SK-N-SH (cell line): ENCODE measurements at regions not wholly inside any gene's neighbourhood (a gene's known extent, or its start where the extent isn't known, plus 50 kb on each side); places are given as distances from the start of the nearest gene placed in this dataset.

Experiments used
- CTCF ChIA-PET: fragments of 300-600, 350-600 bp; formaldehyde crosslinking; extraction: SDS; loops from one replicate; lab custom pipeline; 2021; lab: Yijun Ruan, JAX
- POLR2A ChIA-PET: fragments of 350-600 bp; sonication (Branson Sonifier 250); formaldehyde crosslinking; extraction: SDS; loops from one replicate; lab custom pipeline; 2020; ENCODE audit warnings: antibody characterized with exemption, inconsistent platforms; lab: Yijun Ruan, JAX
- DNase-seq: peaks from one replicate; pipeline ENCODE4 v3.0.0; 2012
- H2AFZ ChIP-seq: fragments of 200-600 bp; sonication (generic); 2 replicates; pipeline ENCODE4 v1.8.1; 2016; ENCODE audit warnings: antibody characterized with exemption, mild to moderate bottlenecking, low read depth
- H3F3A ChIP-seq: fragments of 200-600 bp; sonication (generic); replicated peaks from 2 replicates; pipeline ENCODE3; 2016; ENCODE audit warnings: antibody characterized with exemption, mild to moderate bottlenecking; ENCODE audit not compliant: insufficient read depth
- H3K27ac ChIP-seq, 2 experiments: fragments of 200-500 bp in 1 of 2; fragments of 200-600 bp in 1 of 2; sonication (Bioruptor generic) in 1 of 2; sonication (generic), shearing (Covaris generic) in 1 of 2; 2 replicates each; pipeline versions ENCODE4 v1.5.1 to v1.6.1; 2014 to 2016; ENCODE audit warnings: low read depth in 2 of 2, inconsistent platforms in 1 of 2, low read length in 1 of 2, mild to moderate bottlenecking in 1 of 2, mixed read lengths in 1 of 2
- H3K27me3 ChIP-seq: fragments of 200-600 bp; sonication (generic), shearing (Covaris generic); 2 replicates; pipeline ENCODE4 v1.6.1; 2016; ENCODE audit warnings: mixed run types; ENCODE audit not compliant: insufficient read depth
- H3K36me3 ChIP-seq, 2 experiments: fragments of 200-500 bp in 1 of 2; fragments of 200-600 bp in 1 of 2; sonication (Bioruptor generic) in 1 of 2; sonication (generic) in 1 of 2; replicated peaks in 1 of 2; 2 replicates each; pipeline versions ENCODE3 to v1.5.1; 2014 to 2016; ENCODE audit warnings: low read length in 1 of 2, mild to moderate bottlenecking in 1 of 2; ENCODE audit not compliant: insufficient read depth in 2 of 2, control insufficient read depth in 1 of 2
- H3K4me1 ChIP-seq, 2 experiments: fragments of 200-500 bp in 1 of 2; fragments of 200-600 bp in 1 of 2; sonication (Bioruptor generic) in 1 of 2; sonication (generic), shearing (Covaris generic) in 1 of 2; 2 replicates each; pipeline versions ENCODE4 v1.5.1 to v1.6.1; 2014 to 2016; ENCODE audit warnings: low read depth in 1 of 2, low read length in 1 of 2, mixed run types in 1 of 2; ENCODE audit not compliant: insufficient read depth in 2 of 2, control insufficient read depth in 1 of 2
- H3K4me2 ChIP-seq: fragments of 200-600 bp; sonication (generic), shearing (Covaris generic); 2 replicates; pipeline ENCODE4 v1.6.1; 2017; ENCODE audit warnings: mixed run types
- H3K4me3 ChIP-seq, 2 experiments: fragments of 200-500 bp in 1 of 2; fragments of 200-600 bp in 1 of 2; sonication (Bioruptor generic) in 1 of 2; sonication (generic), shearing (Covaris generic) in 1 of 2; 2 replicates each; pipeline versions ENCODE4 v1.5.1 to v1.8.1; 2014 to 2016; ENCODE audit warnings: low read depth in 2 of 2, inconsistent platforms in 1 of 2, low read length in 1 of 2, mild to moderate bottlenecking in 1 of 2, mixed read lengths in 1 of 2, moderate library complexity in 1 of 2
- H3K79me2 ChIP-seq: fragments of 200-600 bp; sonication (generic); 2 replicates; pipeline ENCODE4 v1.8.1; 2017; ENCODE audit warnings: mild to moderate bottlenecking; ENCODE audit not compliant: insufficient read depth
- H3K9ac ChIP-seq: fragments of 200-600 bp; sonication (generic); 2 replicates; pipeline ENCODE4 v1.6.1; 2017; ENCODE audit warnings: mixed run types
- H3K9me2 ChIP-seq: fragments of 200-600 bp; sonication (generic); 2 replicates; pipeline ENCODE4 v1.6.1; 2017; ENCODE audit warnings: mixed run types
- H3K9me3 ChIP-seq: fragments of 200-600 bp; sonication (generic); 2 replicates; pipeline ENCODE4 v1.6.1; 2017; ENCODE audit warnings: mixed run types, mild to moderate bottlenecking, moderate library complexity
- H4K20me1 ChIP-seq: fragments of 200-600 bp; sonication (generic); 2 replicates; pipeline ENCODE4 v1.6.1; 2017; ENCODE audit warnings: mild to moderate bottlenecking, mixed run types; ENCODE audit not compliant: insufficient read depth
- ELF1 ChIP-seq: IDR thresholded peaks from 2 replicates; pipeline ENCODE4 v1.4.0; 2012
- EZH2phosphoT487 ChIP-seq: fragments of 200-600 bp; sonication (generic); IDR thresholded peaks from 2 replicates; pipeline ENCODE4 v1.6.1; 2017; ENCODE audit warnings: low read depth, mixed run types, mild to moderate bottlenecking, antibody characterized with exemption, moderate library complexity, borderline replicate concordance
- FOSL2 ChIP-seq: IDR thresholded peaks from 2 replicates; pipeline ENCODE4 v1.4.0; 2012; ENCODE audit warnings: low read depth, mild to moderate bottlenecking, moderate library complexity, borderline replicate concordance
- FOXJ3 ChIP-seq: sonication (generic); formaldehyde crosslinking; IDR thresholded peaks from 2 replicates; pipeline ENCODE4 v1.5.1; 2020; ENCODE audit warnings: mild to moderate bottlenecking, missing genetic modification reagents
- FOXM1 ChIP-seq: IDR thresholded peaks from 2 replicates; pipeline ENCODE4 v1.4.0; 2012; ENCODE audit warnings: low read depth, mild to moderate bottlenecking
- GABPA ChIP-seq: IDR thresholded peaks from 2 replicates; pipeline ENCODE4 v1.4.0; 2012; ENCODE audit warnings: low read depth, mild to moderate bottlenecking
- GATA2 ChIP-seq: sonication (generic); formaldehyde crosslinking; IDR thresholded peaks from 2 replicates; pipeline ENCODE4 v1.5.0; 2020; ENCODE audit warnings: mild to moderate bottlenecking, missing genetic modification reagents
- JUND ChIP-seq: IDR thresholded peaks from 2 replicates; pipeline ENCODE4 v1.4.0; 2012
- MEF2A ChIP-seq: IDR thresholded peaks from 2 replicates; pipeline ENCODE4 v1.4.0; 2012; ENCODE audit warnings: low read depth, borderline replicate concordance
- NRF1 ChIP-seq: IDR thresholded peaks from 2 replicates; pipeline ENCODE4 v1.6.1; 2012; ENCODE audit warnings: low read depth, mild to moderate bottlenecking, low read length
- POLR2AphosphoS5 ChIP-seq: IDR thresholded peaks from 2 replicates; pipeline ENCODE4 v1.6.1; 2012; ENCODE audit warnings: low read depth, low read length
- RCOR1 ChIP-seq: fragments of 150-350 bp; IDR thresholded peaks from 2 replicates; pipeline ENCODE4 v1.6.1; 2017; ENCODE audit warnings: antibody characterized with exemption, low read length
- RFX5 ChIP-seq: IDR thresholded peaks from 2 replicates; pipeline ENCODE4 v1.6.1; 2012; ENCODE audit warnings: mild to moderate bottlenecking, improper control_type of control experiment, low read length
- RXRA ChIP-seq: IDR thresholded peaks from 2 replicates; pipeline ENCODE4 v1.4.0; 2012; ENCODE audit warnings: low read depth, mild to moderate bottlenecking, borderline replicate concordance
- TAF1 ChIP-seq: IDR thresholded peaks from 2 replicates; pipeline ENCODE4 v1.6.1; 2012; ENCODE audit warnings: low read depth, mild to moderate bottlenecking, low read length, moderate library complexity, borderline replicate concordance
- TCF12 ChIP-seq: IDR thresholded peaks from 2 replicates; pipeline ENCODE4 v1.4.0; 2012
- TEAD4 ChIP-seq: IDR thresholded peaks from 2 replicates; pipeline ENCODE4 v1.4.0; 2012; ENCODE audit warnings: mild to moderate bottlenecking, borderline replicate concordance; ENCODE audit not compliant: insufficient read depth
- YY1 ChIP-seq: IDR thresholded peaks from 2 replicates; pipeline ENCODE4 v1.4.0; 2012; ENCODE audit warnings: low read depth, mild to moderate bottlenecking
- WGBS: methylation state at CpG from one replicate; pipeline ENCODE4 v1.1.6; 2017; ENCODE audit warnings: low lambda C conversion rate; 5-methylcytosine and 5-hydroxymethylcytosine counted together
- TF ChIP-seq, protein P1 (sequence below): IDR thresholded peaks from 2 replicates; pipeline ENCODE4 v1.4.0; 2012; ENCODE audit warnings: low read depth
- TF ChIP-seq, protein P2 (sequence below): fragments of 150-350 bp; IDR thresholded peaks from 2 replicates; pipeline ENCODE4 v1.6.1; 2016; ENCODE audit warnings: mild to moderate bottlenecking, low read depth, low read length

DNA sequence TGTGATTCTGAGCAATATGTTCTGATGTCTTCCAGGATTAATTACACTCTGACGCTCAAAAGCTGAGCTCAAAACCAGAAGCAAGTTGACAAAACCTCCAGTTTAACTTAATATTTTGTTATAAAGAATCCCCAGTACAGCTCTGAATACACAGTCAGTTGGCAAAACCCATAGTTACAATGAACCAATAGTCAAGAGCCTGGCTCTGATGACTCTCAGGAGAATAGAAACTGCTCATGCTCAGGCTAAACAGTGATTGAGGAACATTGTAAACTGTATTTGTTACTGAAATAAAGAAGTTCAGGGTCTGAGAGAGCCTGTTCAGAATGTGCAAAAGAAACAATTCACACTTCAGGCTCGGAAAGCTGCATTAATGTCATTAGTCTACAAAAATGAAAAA is 1565.9 kb downstream of the SUCLG1 start:
- Histone ChIP-seq H3K9ac (no peak overlapping the region), H3K79me2 (no peaks in the 10 kb centered on the region), H2AFZ (no peak overlapping the region), H4K20me1 (no peaks in the 10 kb centered on the region), H3K4me1 (no peaks in the 10 kb centered on the region), H3K4me2 (no peak overlapping the region), H3K27me3 (no peaks in the 10 kb centered on the region), H3K9me2 (no peaks in the 10 kb centered on the region), H3K27ac (no peak overlapping the region), H3K4me3 (no peak overlapping the region), H3F3A (no peaks in the 10 kb centered on the region), H3K36me3 (no peaks in the 10 kb centered on the region), H3K9me3 (no peaks in the 10 kb centered on the region; the same call in 1 of the 2 replicates)
- WGBS = 10% methylated on average over 2 of the region's 2 CpGs
- no peak for TF ChIP-seq EZH2phosphoT487
- no peak for TF ChIP-seq NRF1
- TF ChIP-seq MEF2A = no peak
- no peak for TF ChIP-seq GABPA
- no peak for TF ChIP-seq RXRA
- TF ChIP-seq FOSL2 = no peak
- TF ChIP-seq YY1 = no peak
- no peak for TF ChIP-seq TEAD4
- no peak for TF ChIP-seq POLR2AphosphoS5
- no peak for TF ChIP-seq TAF1
- TF ChIP-seq JUND = no peak
- TF ChIP-seq, protein P1, sequence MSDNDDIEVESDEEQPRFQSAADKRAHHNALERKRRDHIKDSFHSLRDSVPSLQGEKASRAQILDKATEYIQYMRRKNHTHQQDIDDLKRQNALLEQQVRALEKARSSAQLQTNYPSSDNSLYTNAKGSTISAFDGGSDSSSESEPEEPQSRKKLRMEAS = no peak
- TF ChIP-seq ELF1 = no peak
- TF ChIP-seq, protein P2, sequence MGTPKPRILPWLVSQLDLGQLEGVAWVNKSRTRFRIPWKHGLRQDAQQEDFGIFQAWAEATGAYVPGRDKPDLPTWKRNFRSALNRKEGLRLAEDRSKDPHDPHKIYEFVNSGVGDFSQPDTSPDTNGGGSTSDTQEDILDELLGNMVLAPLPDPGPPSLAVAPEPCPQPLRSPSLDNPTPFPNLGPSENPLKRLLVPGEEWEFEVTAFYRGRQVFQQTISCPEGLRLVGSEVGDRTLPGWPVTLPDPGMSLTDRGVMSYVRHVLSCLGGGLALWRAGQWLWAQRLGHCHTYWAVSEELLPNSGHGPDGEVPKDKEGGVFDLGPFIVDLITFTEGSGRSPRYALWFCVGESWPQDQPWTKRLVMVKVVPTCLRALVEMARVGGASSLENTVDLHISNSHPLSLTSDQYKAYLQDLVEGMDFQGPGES = no peak
- no peak for TF ChIP-seq FOXM1
- TF ChIP-seq TCF12 = no peak
- TF ChIP-seq RCOR1 = no peak
- TF ChIP-seq GATA2 (CRISPR knock-in tag) = no peak
- no peak for TF ChIP-seq FOXJ3 (CRISPR knock-in tag)
- POLR2A ChIA-PET = no interaction called here
- no peak for DNase-seq
- CTCF ChIA-PET = no interaction called here

DNA sequence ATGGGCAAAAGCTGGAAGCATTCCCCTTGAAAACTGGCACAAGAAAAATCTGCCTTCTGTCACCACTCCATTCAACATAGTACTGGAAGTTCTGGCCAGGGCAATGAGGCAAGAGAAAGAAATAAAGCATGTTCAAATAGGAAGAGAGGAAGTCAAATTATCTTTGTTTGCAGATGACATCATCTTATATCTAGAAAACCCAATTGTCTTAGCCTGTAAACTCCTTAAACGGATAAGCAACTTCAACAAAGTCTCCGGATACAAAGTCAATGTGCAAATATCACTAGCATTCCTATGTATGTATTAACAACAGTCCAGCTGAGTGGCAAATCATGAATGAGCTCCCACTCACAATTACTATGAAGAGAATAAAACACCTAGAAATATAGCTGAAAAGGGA is 1579.3 kb downstream of the SUCLG1 start:
- TF ChIP-seq TCF12 (no peak), RFX5 (no peak), FOXJ3 (CRISPR knock-in tag) (no peak)
- WGBS = 38% methylated on average over 2 of the region's 2 CpGs
- H3K27ac ChIP-seq = no peak overlapping the region
- ChIA-PET POLR2A (no interaction called here), CTCF (no interaction called here)
- H3K36me3 ChIP-seq = no peaks in the 10 kb centered on the region
- no peaks in the 10 kb centered on the region for H3F3A ChIP-seq
- H3K4me3 ChIP-seq = no peak overlapping the region
- H3K9me2 ChIP-seq = no peaks in the 10 kb centered on the region
- H2AFZ ChIP-seq = no peak overlapping the region
- H4K20me1 ChIP-seq = no peaks in the 10 kb centered on the region
- DNase-seq = no peak
- no peaks in the 10 kb centered on the region for H3K9me3 ChIP-seq
- H3K79me2 ChIP-seq = no peaks in the 10 kb centered on the region
- no peak overlapping the region for H3K4me2 ChIP-seq
- no peaks in the 10 kb centered on the region for H3K27me3 ChIP-seq
- no peak overlapping the region for H3K9ac ChIP-seq
- H3K4me1 ChIP-seq = no peaks in the 10 kb centered on the region
